IMR-90 (cell line): ENCODE measurements at regions not wholly inside any gene's neighbourhood (a gene's known extent, or its start where the extent isn't known, plus 50 kb on each side); places are given as distances from the start of the nearest gene placed in this dataset.
A peak's percentile ranks its signal among the peaks of the same experiment; 100 is the strongest.

Experiments used
- ATAC-seq: fragments of 200-7000 bp; cut with Tn5 transposase; 2 replicates; pipeline ENCODE4 v1.9.1; 2020; ENCODE audit warnings: low read depth, mild to moderate bottlenecking, moderate library complexity
- BruUV-seq: library from RNA; stranded (reverse); fragments of 400-500 nt; replicated peaks from 2 replicates; lab custom pipeline; 2021; lab: Mats Ljungman, UMichigan
- CTCF ChIA-PET: fragments of 300-600 bp; formaldehyde crosslinking; extraction: SDS; loops from one replicate; lab custom pipeline; 2021; ENCODE audit warnings: antibody characterized with exemption; lab: Yijun Ruan, JAX
- POLR2A ChIA-PET: fragments of 300-600 bp; sonication (Branson Sonifier 250); formaldehyde crosslinking; loops from one replicate; lab custom pipeline; 2022; ENCODE audit warnings: antibody characterized with exemption; ENCODE audit not compliant: unreplicated experiment; lab: Charles Lee
- DNase-seq: peaks from one replicate; pipeline ENCODE4 v3.0.0; 2013
- H2AFZ ChIP-seq: replicated peaks from 2 replicates; pipeline ENCODE3; 2013; ENCODE audit warnings: low read length, mild to moderate bottlenecking; ENCODE audit not compliant: poor library complexity
- H2AK5ac ChIP-seq: 2 replicates; pipeline ENCODE4 v1.6.1; 2013; ENCODE audit warnings: low read depth, low read length, inconsistent platforms
- H2AK9ac ChIP-seq: replicated peaks from 2 replicates; pipeline ENCODE3; 2013; ENCODE audit warnings: mild to moderate bottlenecking, low read depth, low read length, moderate library complexity; ENCODE audit not compliant: poor library complexity
- H2BK120ac ChIP-seq: 2 replicates; pipeline ENCODE4 v1.6.1; 2013; ENCODE audit warnings: low read depth, low read length, inconsistent platforms
- H2BK15ac ChIP-seq: 3 replicates; pipeline ENCODE4 v1.6.1; 2013; ENCODE audit warnings: low read depth, low read length, inconsistent platforms
- H2BK20ac ChIP-seq: 2 replicates; pipeline ENCODE4 v1.6.1; 2013; ENCODE audit warnings: low read depth, mild to moderate bottlenecking, inconsistent platforms, low read length, moderate library complexity
- H2BK5ac ChIP-seq: 2 replicates; pipeline ENCODE4 v1.6.1; 2013; ENCODE audit warnings: mild to moderate bottlenecking, low read depth, low read length, inconsistent platforms; ENCODE audit not compliant: poor library complexity, severe bottlenecking
- H3K14ac ChIP-seq: replicated peaks from 2 replicates; pipeline ENCODE4 v1.6.1; 2013; ENCODE audit warnings: low read depth, low read length, inconsistent platforms
- H3K18ac ChIP-seq: 2 replicates; pipeline ENCODE4 v1.6.1; 2013; ENCODE audit warnings: low read depth, low read length, control low read depth
- H3K23ac ChIP-seq: 2 replicates; pipeline ENCODE4 v1.6.1; 2013; ENCODE audit warnings: low read depth, low read length, inconsistent platforms
- H3K27ac ChIP-seq: 2 replicates; pipeline ENCODE4 v1.5.1; 2013; ENCODE audit warnings: mild to moderate bottlenecking, control low read depth, low read length; ENCODE audit not compliant: insufficient read depth
- H3K27me3 ChIP-seq: 2 replicates; pipeline ENCODE4 v1.6.1; 2013; ENCODE audit warnings: low read length; ENCODE audit not compliant: control insufficient read depth, insufficient read depth
- H3K36me3 ChIP-seq: 2 replicates; pipeline ENCODE4 v1.6.1; 2013; ENCODE audit warnings: low read length, mixed read lengths; ENCODE audit not compliant: control insufficient read depth, insufficient read depth
- H3K4ac ChIP-seq: 2 replicates; pipeline ENCODE4 v1.6.1; 2013; ENCODE audit warnings: low read depth, low read length, inconsistent platforms
- H3K4me1 ChIP-seq: 2 replicates; pipeline ENCODE4 v1.6.1; 2013; ENCODE audit warnings: low read length, mixed read lengths; ENCODE audit not compliant: control insufficient read depth, insufficient read depth
- H3K4me2 ChIP-seq: 2 replicates; pipeline ENCODE4 v1.6.1; 2013; ENCODE audit warnings: low read depth, mild to moderate bottlenecking, control low read depth, low read length, moderate library complexity
- H3K4me3 ChIP-seq: 2 replicates; pipeline ENCODE4 v1.5.1; 2013; ENCODE audit warnings: low read depth, mild to moderate bottlenecking, control low read depth, low read length, moderate library complexity; ENCODE audit not compliant: insufficient read depth
- H3K56ac ChIP-seq: 2 replicates; pipeline ENCODE4 v1.6.1; 2013; ENCODE audit warnings: low read length, inconsistent platforms; ENCODE audit not compliant: insufficient read depth; ENCODE audit errors: extremely low read depth
- H3K79me1 ChIP-seq, 2 experiments: 2 replicates each; pipeline ENCODE4 v1.6.1; 2013; ENCODE audit warnings: low read length in 2 of 2, inconsistent platforms in 1 of 2, low read depth in 1 of 2
- H3K9ac ChIP-seq: 2 replicates; pipeline ENCODE4 v1.6.1; 2013; ENCODE audit warnings: low read depth, low read length, control low read depth
- H3K9me1 ChIP-seq: 2 replicates; pipeline ENCODE4 v1.6.1; 2013; ENCODE audit warnings: low read length, inconsistent platforms; ENCODE audit not compliant: insufficient read depth
- H3K9me3 ChIP-seq: 2 replicates; pipeline ENCODE4 v1.6.1; 2013; ENCODE audit warnings: low read length; ENCODE audit not compliant: control insufficient read depth, insufficient read depth
- H4K20me1 ChIP-seq: 2 replicates; pipeline ENCODE4 v1.6.1; 2013; ENCODE audit warnings: low read length, inconsistent platforms; ENCODE audit not compliant: insufficient read depth
- H4K5ac ChIP-seq: 2 replicates; pipeline ENCODE4 v1.6.1; 2013; ENCODE audit warnings: mild to moderate bottlenecking, low read depth, low read length, control low read depth
- H4K8ac ChIP-seq, 2 experiments: 2 replicates each; pipeline ENCODE4 v1.6.1; 2013; ENCODE audit warnings: low read depth in 2 of 2, low read length in 2 of 2, control low read depth in 1 of 2, inconsistent platforms in 1 of 2
- H4K91ac ChIP-seq: 2 replicates; pipeline ENCODE4 v1.6.1; 2013; ENCODE audit warnings: low read depth, low read length, inconsistent platforms; ENCODE audit not compliant: insufficient read depth
- CEBPB ChIP-seq: IDR thresholded peaks from 2 replicates; pipeline ENCODE4 v1.6.1; 2012; ENCODE audit warnings: low read depth, low read length, improper control_type of control experiment
- FOS ChIP-seq: fragments of 150-350 bp; IDR thresholded peaks from 2 replicates; pipeline ENCODE4 v1.6.1; 2016; ENCODE audit warnings: low read depth, low read length
- WGBS, 2 experiments: methylation state at CpG; one replicate each; pipeline versions ENCODE4 v1.1.5 to v1.1.7; 2013; ENCODE audit warnings: missing lambda C conversion rate in 2 of 2; ENCODE audit not compliant: insufficient read length in 1 of 2; ENCODE audit errors: extremely low coverage in 2 of 2; 5-methylcytosine and 5-hydroxymethylcytosine counted together
- dilution Hi-C: fragments of 300-500 bp; cut with HindIII; formaldehyde crosslinking; loops from one replicate; pipeline ENCODE4 v1.14.3; 2018; ENCODE audit warnings: low sequenced_read_pairs; ENCODE audit not compliant: unreplicated experiment
- in situ Hi-C: fragments of 300-500 bp; cut with MboI; formaldehyde crosslinking; loops from 3 replicates; pipeline ENCODE4 v1.14.3; 2019; ENCODE audit warnings: low sequenced_read_pairs, inconsistent platforms, mixed read lengths
- intact Hi-C: fragments of 100-400 bp; cut with micrococcal nuclease; formaldehyde crosslinking; loops from 2 replicates; pipeline ENCODE4 v1.10.0; 2022

DNA sequence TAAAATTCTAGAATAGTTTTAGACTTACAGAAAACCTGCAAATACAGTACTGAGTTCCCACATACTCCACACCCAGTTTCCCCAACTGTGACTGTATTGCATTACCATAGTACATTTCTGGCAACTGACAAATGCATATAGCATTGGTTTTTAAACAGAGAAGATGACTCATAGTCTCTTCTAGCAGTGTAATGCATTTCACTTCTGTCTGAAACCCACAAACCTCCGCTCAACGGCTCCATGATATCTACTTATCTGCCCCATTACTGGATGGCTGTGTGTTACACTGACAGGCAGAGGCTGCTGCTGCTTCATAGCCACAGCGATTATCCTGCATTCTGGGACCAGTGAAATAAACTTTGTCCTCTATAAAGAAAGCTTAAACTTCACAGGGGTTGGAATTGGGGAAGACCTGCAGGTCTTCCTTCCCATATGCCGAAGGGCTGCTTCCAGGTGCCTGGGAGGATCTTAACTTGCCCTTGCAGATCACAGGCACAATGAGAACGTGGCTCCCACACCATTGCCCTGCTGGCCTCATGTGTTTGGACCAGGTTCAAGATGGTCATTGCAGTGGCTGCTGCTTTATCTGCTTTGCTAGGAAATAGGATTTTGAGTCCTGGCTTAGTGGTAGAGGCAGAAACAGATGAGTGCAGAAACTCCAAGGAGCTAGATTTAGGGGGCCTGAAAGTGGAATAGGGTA is 742.6 kb upstream of the HS6ST1 start:
- no TSS peak for BruUV-seq
- Histone ChIP-seq H3K36me3 (no peaks in the 10 kb centered on the region), H3K4me1 (no peaks in the 10 kb centered on the region), H2AK5ac (no peak overlapping the region), H3K4me2 (peak overlapping the region; percentile 10; the same call in 1 of the 2 replicates), H2BK15ac (no peak overlapping the region), H4K91ac (no peak overlapping the region), H3K9me1 (no peaks in the 10 kb centered on the region), H2BK120ac (no peak overlapping the region), H2BK20ac (no peak overlapping the region), H3K23ac (no peak overlapping the region), H3K9ac (no peak overlapping the region), H2AK9ac (no peak overlapping the region), H3K4me3 (no peak overlapping the region), H2AFZ (no peak overlapping the region), H2BK5ac (no peak overlapping the region), H4K8ac (no peak overlapping the region), H3K27me3 (no peaks in the 10 kb centered on the region), H3K9me3 (peaks cover 11% of the 10 kb centered on the region), H3K18ac (no peak overlapping the region), H4K20me1 (no peaks in the 10 kb centered on the region), H3K27ac (no peak overlapping the region), H3K14ac (no peak overlapping the region), H3K56ac (no peak overlapping the region), H3K4ac (no peak overlapping the region), H3K79me1 (no peaks in the 10 kb centered on the region), H4K5ac (no peak overlapping the region)
- TF ChIP-seq CEBPB = no peak; the same call in 1 of the 2 replicates
- peak; percentile 58; the same call in 1 of the 2 replicates for TF ChIP-seq FOS
- dilution Hi-C loops = no loop called here
- DNase-seq (peak; percentile 65), ATAC-seq (no peak; the same call in 1 of the 2 replicates)
- POLR2A ChIA-PET = no interaction called here
- no CpG with 5 or more reads among the region's 5 CpGs for WGBS, 2 experiments
- CTCF ChIA-PET = no interaction called here
- intact Hi-C loops = no loop called here
- in situ Hi-C loops = no loop called here
